ENCODE measurements at regions not wholly inside any gene's neighbourhood (a gene's known extent, or its start where the extent isn't known, plus 50 kb on each side); places are given as distances from the start of the nearest gene placed in this dataset.

- DNase-seq (ENCODE audit: low read depth), result no peak
Measured at GRCh38 chr17:83144421-83145357, 65.3 kb downstream of the METRNL start.

- DNase-seq (ENCODE audit: low read depth), result no peak
Measured at GRCh38 chr17:83145358-83145738, 65.9 kb downstream of the METRNL start.

GRCh38 chr17:83145831-83146230, 66.4 kb downstream of the METRNL start:
- no peak for DNase-seq (ENCODE audit: low read depth)

GRCh38 chr17:83146347-83146746, 66.9 kb downstream of the METRNL start:
- no peak for DNase-seq (ENCODE audit: low read depth)

GRCh38 chr17:83147280-83147679, 67.9 kb downstream of the METRNL start:
- no peak for DNase-seq (ENCODE audit: low read depth)

GRCh38 chr17:83148317-83149028, 69.1 kb downstream of the METRNL start:
- DNase-seq (ENCODE audit: low read depth), result no peak

- no peak for DNase-seq (ENCODE audit: low read depth)
Measured at GRCh38 chr17:83149029-83149725, 69.8 kb downstream of the METRNL start.

GRCh38 chr17:83149761-83150251, 70.4 kb downstream of the METRNL start:
- DNase-seq (ENCODE audit: low read depth), result no peak

- no peak for DNase-seq (ENCODE audit: low read depth)
Measured at GRCh38 chr17:83150369-83151055, 71.1 kb downstream of the METRNL start.

GRCh38 chr17:83151056-83151441, 71.6 kb downstream of the METRNL start:
- no peak for DNase-seq (ENCODE audit: low read depth)

GRCh38 chr17:83151442-83152226, 72.2 kb downstream of the METRNL start:
- no peak for DNase-seq (ENCODE audit: low read depth)

- DNase-seq (ENCODE audit: low read depth), result no peak
Measured at GRCh38 chr17:83152227-83152744, 72.9 kb downstream of the METRNL start.

GRCh38 chr17:83152745-83153611, 73.6 kb downstream of the METRNL start:
- DNase-seq (ENCODE audit: low read depth), result no peak

- DNase-seq (ENCODE audit: low read depth), result no peak
Measured at GRCh38 chr17:83153681-83154310, 74.4 kb downstream of the METRNL start.

- no peak for DNase-seq (ENCODE audit: low read depth)
Measured at GRCh38 chr17:83154311-83155127, 75.1 kb downstream of the METRNL start.

GRCh38 chr17:83155128-83156121, 76.0 kb downstream of the METRNL start:
- DNase-seq (ENCODE audit: low read depth), result no peak

GRCh38 chr17:83156408-83156807, 77.0 kb downstream of the METRNL start:
- DNase-seq (ENCODE audit: low read depth), result no peak

All from HS-27A (cell line).